OCI-M2 (cell line): ENCODE measurements at regions not wholly inside any gene's neighbourhood (a gene's known extent, or its start where the extent isn't known, plus 50 kb on each side); places are given as distances from the start of the nearest gene placed in this dataset.
"Not testable (repeated sequence)": the region's sequence is repeated elsewhere in the genome, so short reads cannot be mapped to it uniquely, and the experiment has no call there.

Source experiments
- DNase-seq: peaks from one replicate; lab custom pipeline; 2025; ENCODE audit not compliant: unreplicated experiment; lab: John Stamatoyannopoulos, UW

- no peak for DNase-seq
Measured at GRCh38 chr3:166456286-166456685, 619.1 kb upstream of the BCHE start.

- DNase-seq, result no peak
Measured at GRCh38 chr3:166455744-166456143, 618.5 kb upstream of the BCHE start.

GRCh38 chr3:166453478-166453877 is 616.3 kb upstream of the BCHE start:
- DNase-seq, result no peak

- no peak for DNase-seq
Measured at GRCh38 chr3:166451997-166452396, 614.8 kb upstream of the BCHE start.

GRCh38 chr3:166447513-166447912 is 610.3 kb upstream of the BCHE start:
- DNase-seq, result no peak

- DNase-seq, result no peak
Measured at GRCh38 chr3:166446986-166447385, 609.8 kb upstream of the BCHE start.

GRCh38 chr3:166446291-166446690 is 609.1 kb upstream of the BCHE start:
- DNase-seq, result no peak

GRCh38 chr3:166445865-166446264 is 608.6 kb upstream of the BCHE start:
- no peak for DNase-seq

- DNase-seq, result no peak
Measured at GRCh38 chr3:166444756-166445155, 607.5 kb upstream of the BCHE start.

- DNase-seq, result no peak
Measured at GRCh38 chr3:166444336-166444735, 607.1 kb upstream of the BCHE start.

GRCh38 chr3:166435469-166436057 is 598.3 kb upstream of the BCHE start:
- no peak for DNase-seq

GRCh38 chr3:166433060-166433459 is 595.8 kb upstream of the BCHE start:
- DNase-seq, result no peak

- no peak for DNase-seq
Measured at GRCh38 chr3:166425900-166426611, 588.8 kb upstream of the BCHE start.

- DNase-seq, result no peak
Measured at GRCh38 chr3:166425021-166425420, 587.8 kb upstream of the BCHE start.

GRCh38 chr3:166423824-166424513 is 586.7 kb upstream of the BCHE start:
- DNase-seq, result not testable (repeated sequence)

GRCh38 chr3:166422556-166422955 is 585.3 kb upstream of the BCHE start:
- DNase-seq, result no peak

- DNase-seq, result no peak
Measured at GRCh38 chr3:166420071-166420470, 582.8 kb upstream of the BCHE start.

GRCh38 chr3:166405896-166406295 is 568.7 kb upstream of the BCHE start:
- no peak for DNase-seq

- DNase-seq, result no peak
Measured at GRCh38 chr3:166405465-166405864, 568.2 kb upstream of the BCHE start.

GRCh38 chr3:166390303-166390702 is 553.1 kb upstream of the BCHE start:
- DNase-seq, result no peak

- no peak for DNase-seq
Measured at GRCh38 chr3:166388321-166388720, 551.1 kb upstream of the BCHE start.

GRCh38 chr3:166372571-166373106 is 535.4 kb upstream of the BCHE start:
- DNase-seq, result no peak
